GM23338 (cell line): ENCODE measurements at regions not wholly inside any gene's neighbourhood (a gene's known extent, or its start where the extent isn't known, plus 50 kb on each side); places are given as distances from the start of the nearest gene placed in this dataset.

Experiments
- ATAC-seq: fragments of 200-7000 bp; cut with Tn5 transposase; 3 replicates; pipeline ENCODE4 v1.9.1; 2020
- DNase-seq: peaks from one replicate; pipeline ENCODE4 v3.0.0-alpha.2; 2015; ENCODE audit warnings: low spot score
- H2AFZ ChIP-seq: fragments of 200-600 bp; sonication (generic); 2 replicates; pipeline ENCODE4 v1.8.0; 2016; ENCODE audit warnings: antibody characterized with exemption, mild to moderate bottlenecking, moderate library complexity
- H3F3A ChIP-seq: fragments of 200-600 bp; sonication (generic); replicated peaks from 2 replicates; pipeline ENCODE4 v1.8.0; 2017; ENCODE audit warnings: antibody characterized with exemption, mixed run types, low read depth
- H3K27ac ChIP-seq: fragments of 200-600 bp; sonication (generic); 2 replicates; pipeline ENCODE4 v1.6.1; 2016; ENCODE audit warnings: low read depth
- H3K27me3 ChIP-seq: fragments of 200-600 bp; sonication (generic); 2 replicates; pipeline ENCODE4 v1.8.0; 2016; ENCODE audit warnings: mild to moderate bottlenecking, mixed run types, moderate library complexity; ENCODE audit not compliant: insufficient read depth
- H3K36me3 ChIP-seq: fragments of 200-600 bp; sonication (generic); 2 replicates; pipeline ENCODE4 v1.8.0; 2016; ENCODE audit warnings: mild to moderate bottlenecking; ENCODE audit not compliant: insufficient read depth
- H3K4me1 ChIP-seq: fragments of 200-600 bp; sonication (generic); 2 replicates; pipeline ENCODE4 v1.8.0; 2016; ENCODE audit warnings: mild to moderate bottlenecking, moderate library complexity; ENCODE audit not compliant: insufficient read depth
- H3K4me2 ChIP-seq: fragments of 200-600 bp; sonication (generic); 2 replicates; pipeline ENCODE4 v1.7.1; 2017; ENCODE audit warnings: mixed run types
- H3K4me3 ChIP-seq: fragments of 200-600 bp; sonication (generic); 2 replicates; pipeline ENCODE4 v1.6.1; 2016; ENCODE audit warnings: mixed run types
- H3K79me2 ChIP-seq: fragments of 200-600 bp; sonication (generic); replicated peaks from 2 replicates; pipeline ENCODE4 v1.8.0; 2017; ENCODE audit warnings: mild to moderate bottlenecking; ENCODE audit not compliant: insufficient read depth
- H3K9me2 ChIP-seq: fragments of 200-600 bp; sonication (generic); 2 replicates; pipeline ENCODE4 v1.8.0; 2017; ENCODE audit not compliant: insufficient read depth
- H4K20me1 ChIP-seq: fragments of 200-600 bp; sonication (generic); replicated peaks from 2 replicates; pipeline ENCODE4 v1.8.0; 2017; ENCODE audit warnings: mild to moderate bottlenecking; ENCODE audit not compliant: insufficient read depth
- H3K27ac Mint-ChIP-seq: 2 replicates; pipeline ENCODE4 v1.8.0; 2020; ENCODE audit warnings: inconsistent platforms, mild to moderate bottlenecking, moderate library complexity, mixed read lengths
- H3K27me3 Mint-ChIP-seq: 3 replicates; pipeline ENCODE4 v1.8.0; 2022; ENCODE audit warnings: low read depth, mild to moderate bottlenecking, moderate library complexity, mixed read lengths, inconsistent platforms; ENCODE audit not compliant: insufficient read depth, poor library complexity
- H3K36me3 Mint-ChIP-seq: 3 replicates; pipeline ENCODE4 v1.8.0; 2021; ENCODE audit warnings: low read depth, mild to moderate bottlenecking, inconsistent platforms, moderate library complexity, mixed read lengths
- H3K4me1 Mint-ChIP-seq: 3 replicates; pipeline ENCODE4 v1.8.0; 2020; ENCODE audit warnings: mild to moderate bottlenecking, inconsistent platforms, mixed read lengths
- H3K4me3 Mint-ChIP-seq: 3 replicates; pipeline ENCODE4 v1.8.0; 2021; ENCODE audit warnings: moderate library complexity, mild to moderate bottlenecking, inconsistent platforms, mixed read lengths
- H3K9me3 Mint-ChIP-seq: 3 replicates; pipeline ENCODE4 v1.8.0; 2020; ENCODE audit warnings: moderate library complexity, mild to moderate bottlenecking, inconsistent platforms, mixed read lengths
- CREB1 ChIP-seq: fragments of 250-450 bp; sonication (Bioruptor Pico); IDR thresholded peaks from 2 replicates; pipeline ENCODE4 v1.5.0; 2020; ENCODE audit warnings: low read depth, mild to moderate bottlenecking, moderate library complexity
- CTCF ChIP-seq, 2 experiments: fragments of 200-600 bp in 1 of 2; sonication (generic) in 1 of 2; conservative IDR thresholded peaks; 2 replicates each; pipeline versions ENCODE4 v1.5.1 to v1.6.1; 2016 to 2017; ENCODE audit warnings: antibody characterized with exemption in 2 of 2, low read depth in 2 of 2, mild to moderate bottlenecking in 2 of 2, moderate library complexity in 1 of 2
- EZH2 ChIP-seq: fragments of 200-600 bp; sonication (generic); IDR thresholded peaks from one replicate; pipeline ENCODE4 v1.8.0; 2017; ENCODE audit warnings: antibody characterized with exemption, mild to moderate bottlenecking, low read depth; ENCODE audit not compliant: unreplicated experiment
- EZH2phosphoT487 ChIP-seq: fragments of 200-600 bp; sonication (generic); IDR thresholded peaks from one replicate; pipeline ENCODE4 v1.8.1; 2018; ENCODE audit warnings: antibody characterized with exemption; ENCODE audit not compliant: unreplicated experiment
- JUNB ChIP-seq: IDR thresholded peaks from one replicate; pipeline ENCODE4 v1.6.1; 2016; ENCODE audit warnings: antibody characterized with exemption; ENCODE audit not compliant: unreplicated experiment
- NANOG ChIP-seq: IDR thresholded peaks from 2 replicates; pipeline ENCODE4 v1.6.1; 2016; ENCODE audit warnings: antibody characterized with exemption, borderline replicate concordance
- POLR2AphosphoS5 ChIP-seq: IDR thresholded peaks from 2 replicates; pipeline ENCODE4 v1.6.1; 2016; ENCODE audit warnings: antibody characterized with exemption, low read depth
- REST ChIP-seq: IDR thresholded peaks from one replicate; pipeline ENCODE4 v1.6.1; 2018; ENCODE audit warnings: antibody characterized with exemption; ENCODE audit not compliant: unreplicated experiment
- STAT1 ChIP-seq: IDR thresholded peaks from one replicate; pipeline ENCODE4 v1.6.1; 2016; ENCODE audit warnings: antibody characterized with exemption; ENCODE audit not compliant: unreplicated experiment
- ZNF114 ChIP-seq: fragments of 250-450 bp; sonication (Bioruptor Pico); IDR thresholded peaks from 2 replicates; pipeline ENCODE4 v1.5.0; 2020; ENCODE audit warnings: mild to moderate bottlenecking, moderate library complexity
- ZNF331 ChIP-seq: fragments of 250-450 bp; sonication (Bioruptor Pico); IDR thresholded peaks from 2 replicates; pipeline ENCODE4 v1.5.0; 2020; ENCODE audit warnings: low read depth, mild to moderate bottlenecking, moderate library complexity
- TF ChIP-seq, protein P1 (sequence below): IDR thresholded peaks from 2 replicates; pipeline ENCODE4 v1.6.1; 2016; ENCODE audit warnings: antibody characterized with exemption
- TF ChIP-seq, protein P2 (sequence below): fragments of 250-450 bp; sonication (Bioruptor Pico); IDR thresholded peaks from 2 replicates; pipeline ENCODE4 v1.5.0; 2020; ENCODE audit warnings: mild to moderate bottlenecking, moderate library complexity

GRCh38 chr5:166166071-166166470, 2125.4 kb upstream of the WWC1 start (continued):
- TF ChIP-seq EZH2 (no peak), EZH2phosphoT487 (no peak), STAT1 (no peak)

DNA sequence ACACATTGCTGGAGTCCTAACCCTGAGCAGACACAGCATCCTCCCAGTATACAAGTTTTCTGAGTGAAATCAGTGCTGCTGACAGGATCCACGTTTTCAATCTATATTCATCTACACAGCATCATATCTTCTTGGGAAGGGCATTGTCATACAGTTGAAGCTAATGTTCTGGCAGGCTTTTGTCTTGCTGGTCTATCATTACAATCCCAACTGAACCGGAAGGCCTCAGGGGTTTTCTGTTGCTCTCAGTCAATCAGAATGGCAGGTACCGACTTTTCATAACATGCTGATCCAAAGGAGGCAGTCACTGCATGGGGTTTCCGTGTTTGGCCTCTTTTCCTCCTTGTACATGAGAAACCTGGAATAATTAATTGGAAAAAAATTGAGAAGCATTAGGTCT, 2118.8 kb upstream of the WWC1 start:
- H3K4me1 Mint-ChIP-seq: no peaks in the 10 kb centered on the region; the same call in 2 of the 3 replicates
- Histone ChIP-seq H3K9me2 (no peaks in the 10 kb centered on the region), H3K27me3 (no peaks in the 10 kb centered on the region), H3K79me2 (no peaks in the 10 kb centered on the region), H3K27ac (no peak overlapping the region), H4K20me1 (no peaks in the 10 kb centered on the region), H2AFZ (no peak overlapping the region; the same call in 1 of the 2 replicates), H3K36me3 (no peaks in the 10 kb centered on the region), H3K4me1 (no peaks in the 10 kb centered on the region), H3K4me3 (no peak overlapping the region), H3F3A (no peaks in the 10 kb centered on the region), H3K4me2 (no peak overlapping the region)
- TF ChIP-seq POLR2AphosphoS5 (no peak), EZH2 (no peak), REST (no peak), CREB1 (no peak), NANOG (no peak), EZH2phosphoT487 (no peak), ZNF331 (no peak), ZNF114 (CRISPR knock-in tag) (no peak), STAT1 (no peak), CTCF (conservative IDR thresholded peaks at IDR 0.05; ENCODE audit: low read depth in 2 of 2) (no peak), JUNB (no peak)
- TF ChIP-seq, protein P1, sequence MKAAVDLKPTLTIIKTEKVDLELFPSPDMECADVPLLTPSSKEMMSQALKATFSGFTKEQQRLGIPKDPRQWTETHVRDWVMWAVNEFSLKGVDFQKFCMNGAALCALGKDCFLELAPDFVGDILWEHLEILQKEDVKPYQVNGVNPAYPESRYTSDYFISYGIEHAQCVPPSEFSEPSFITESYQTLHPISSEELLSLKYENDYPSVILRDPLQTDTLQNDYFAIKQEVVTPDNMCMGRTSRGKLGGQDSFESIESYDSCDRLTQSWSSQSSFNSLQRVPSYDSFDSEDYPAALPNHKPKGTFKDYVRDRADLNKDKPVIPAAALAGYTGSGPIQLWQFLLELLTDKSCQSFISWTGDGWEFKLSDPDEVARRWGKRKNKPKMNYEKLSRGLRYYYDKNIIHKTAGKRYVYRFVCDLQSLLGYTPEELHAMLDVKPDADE: no peak
- TF ChIP-seq, protein P2, sequence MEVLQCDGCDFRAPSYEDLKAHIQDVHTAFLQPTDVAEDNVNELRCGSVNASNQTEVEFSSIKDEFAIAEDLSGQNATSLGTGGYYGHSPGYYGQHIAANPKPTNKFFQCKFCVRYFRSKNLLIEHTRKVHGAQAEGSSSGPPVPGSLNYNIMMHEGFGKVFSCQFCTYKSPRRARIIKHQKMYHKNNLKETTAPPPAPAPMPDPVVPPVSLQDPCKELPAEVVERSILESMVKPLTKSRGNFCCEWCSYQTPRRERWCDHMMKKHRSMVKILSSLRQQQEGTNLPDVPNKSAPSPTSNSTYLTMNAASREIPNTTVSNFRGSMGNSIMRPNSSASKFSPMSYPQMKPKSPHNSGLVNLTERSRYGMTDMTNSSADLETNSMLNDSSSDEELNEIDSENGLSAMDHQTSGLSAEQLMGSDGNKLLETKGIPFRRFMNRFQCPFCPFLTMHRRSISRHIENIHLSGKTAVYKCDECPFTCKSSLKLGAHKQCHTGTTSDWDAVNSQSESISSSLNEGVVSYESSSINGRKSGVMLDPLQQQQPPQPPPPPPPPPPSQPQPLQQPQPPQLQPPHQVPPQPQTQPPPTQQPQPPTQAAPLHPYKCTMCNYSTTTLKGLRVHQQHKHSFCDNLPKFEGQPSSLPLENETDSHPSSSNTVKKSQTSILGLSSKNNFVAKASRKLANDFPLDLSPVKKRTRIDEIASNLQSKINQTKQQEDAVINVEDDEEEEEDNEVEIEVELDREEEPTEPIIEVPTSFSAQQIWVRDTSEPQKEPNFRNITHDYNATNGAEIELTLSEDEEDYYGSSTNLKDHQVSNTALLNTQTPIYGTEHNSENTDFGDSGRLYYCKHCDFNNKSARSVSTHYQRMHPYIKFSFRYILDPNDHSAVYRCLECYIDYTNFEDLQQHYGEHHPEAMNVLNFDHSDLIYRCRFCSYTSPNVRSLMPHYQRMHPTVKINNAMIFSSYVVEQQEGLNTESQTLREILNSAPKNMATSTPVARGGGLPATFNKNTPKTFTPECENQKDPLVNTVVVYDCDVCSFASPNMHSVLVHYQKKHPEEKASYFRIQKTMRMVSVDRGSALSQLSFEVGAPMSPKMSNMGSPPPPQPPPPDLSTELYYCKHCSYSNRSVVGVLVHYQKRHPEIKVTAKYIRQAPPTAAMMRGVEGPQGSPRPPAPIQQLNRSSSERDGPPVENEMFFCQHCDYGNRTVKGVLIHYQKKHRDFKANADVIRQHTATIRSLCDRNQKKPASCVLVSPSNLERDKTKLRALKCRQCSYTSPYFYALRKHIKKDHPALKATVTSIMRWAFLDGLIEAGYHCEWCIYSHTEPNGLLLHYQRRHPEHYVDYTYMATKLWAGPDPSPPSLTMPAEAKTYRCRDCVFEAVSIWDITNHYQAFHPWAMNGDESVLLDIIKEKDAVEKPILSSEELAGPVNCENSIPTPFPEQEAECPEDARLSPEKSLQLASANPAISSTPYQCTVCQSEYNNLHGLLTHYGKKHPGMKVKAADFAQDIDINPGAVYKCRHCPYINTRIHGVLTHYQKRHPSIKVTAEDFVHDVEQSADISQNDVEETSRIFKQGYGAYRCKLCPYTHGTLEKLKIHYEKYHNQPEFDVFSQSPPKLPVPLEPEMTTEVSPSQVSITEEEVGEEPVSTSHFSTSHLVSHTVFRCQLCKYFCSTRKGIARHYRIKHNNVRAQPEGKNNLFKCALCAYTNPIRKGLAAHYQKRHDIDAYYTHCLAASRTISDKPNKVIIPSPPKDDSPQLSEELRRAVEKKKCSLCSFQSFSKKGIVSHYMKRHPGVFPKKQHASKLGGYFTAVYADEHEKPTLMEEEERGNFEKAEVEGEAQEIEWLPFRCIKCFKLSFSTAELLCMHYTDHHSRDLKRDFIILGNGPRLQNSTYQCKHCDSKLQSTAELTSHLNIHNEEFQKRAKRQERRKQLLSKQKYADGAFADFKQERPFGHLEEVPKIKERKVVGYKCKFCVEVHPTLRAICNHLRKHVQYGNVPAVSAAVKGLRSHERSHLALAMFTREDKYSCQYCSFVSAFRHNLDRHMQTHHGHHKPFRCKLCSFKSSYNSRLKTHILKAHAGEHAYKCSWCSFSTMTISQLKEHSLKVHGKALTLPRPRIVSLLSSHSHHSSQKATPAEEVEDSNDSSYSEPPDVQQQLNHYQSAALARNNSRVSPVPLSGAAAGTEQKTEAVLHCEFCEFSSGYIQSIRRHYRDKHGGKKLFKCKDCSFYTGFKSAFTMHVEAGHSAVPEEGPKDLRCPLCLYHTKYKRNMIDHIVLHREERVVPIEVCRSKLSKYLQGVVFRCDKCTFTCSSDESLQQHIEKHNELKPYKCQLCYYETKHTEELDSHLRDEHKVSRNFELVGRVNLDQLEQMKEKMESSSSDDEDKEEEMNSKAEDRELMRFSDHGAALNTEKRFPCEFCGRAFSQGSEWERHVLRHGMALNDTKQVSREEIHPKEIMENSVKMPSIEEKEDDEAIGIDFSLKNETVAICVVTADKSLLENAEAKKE (CRISPR knock-in tag): no peak
- no peak overlapping the region for H3K4me3 Mint-ChIP-seq
- H3K9me3 Mint-ChIP-seq: no peaks in the 10 kb centered on the region
- ATAC-seq (no peak), DNase-seq (no peak)
- H3K27me3 Mint-ChIP-seq: no peaks in the 10 kb centered on the region
- H3K27ac Mint-ChIP-seq: no peak overlapping the region
- H3K36me3 Mint-ChIP-seq: no peaks in the 10 kb centered on the region
